Fibroblast of pulmonary artery (primary cell): ENCODE measurements at regions not wholly inside any gene's neighbourhood (a gene's known extent, or its start where the extent isn't known, plus 50 kb on each side); places are given as distances from the start of the nearest gene placed in this dataset.

ENCODE experiments used
- DNase-seq: peaks from one replicate; pipeline ENCODE4 v3.0.0-alpha.2; 2010; ENCODE audit warnings: low read depth
- H3K4me3 ChIP-seq: replicated peaks from 2 replicates; pipeline ENCODE4 v1.5.1; 2011; ENCODE audit warnings: low read depth, mild to moderate bottlenecking, control low read depth, low read length, moderate library complexity
- CTCF ChIP-seq: IDR thresholded peaks from 2 replicates; pipeline ENCODE4 v1.5.1; 2011; ENCODE audit warnings: mild to moderate bottlenecking, control low read depth, low read length, inconsistent platforms; ENCODE audit errors: missing control alignments

GRCh38 chr6:18663011-18663410 lies 275.9 kb downstream of the RNF144B start:
- no peak overlapping the region for H3K4me3 ChIP-seq
- no peak for TF ChIP-seq CTCF
- no peak for DNase-seq

- no peak overlapping the region for H3K4me3 ChIP-seq
- no peak for TF ChIP-seq CTCF
- DNase-seq = no peak
Measured at GRCh38 chr6:18664401-18664800, 277.3 kb downstream of the RNF144B start.

DNA sequence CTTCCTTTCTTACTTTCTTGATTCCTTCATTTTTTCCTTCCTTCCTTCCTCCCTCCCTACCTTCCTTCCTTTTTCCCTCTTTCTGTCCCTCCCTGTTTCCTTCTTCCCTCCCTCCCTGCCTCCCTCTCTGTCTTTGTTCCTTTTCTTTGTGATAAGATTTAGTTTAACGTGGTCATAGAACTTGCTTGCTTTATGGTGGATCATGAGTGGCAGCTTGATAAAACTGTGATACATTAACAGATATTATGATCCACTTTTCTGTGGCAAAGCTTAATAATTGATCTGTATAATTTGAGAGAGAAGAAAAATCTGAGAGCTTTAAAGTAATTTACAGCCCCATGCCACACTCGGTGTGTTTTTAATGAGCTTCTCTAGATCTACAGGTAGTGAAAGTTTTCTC lies 280.5 kb downstream of the RNF144B start:
- no peak overlapping the region for H3K4me3 ChIP-seq
- no peak for TF ChIP-seq CTCF
- DNase-seq = no peak

GRCh38 chr6:18668994-18669393 lies 281.8 kb downstream of the RNF144B start:
- no peak for TF ChIP-seq CTCF
- no peak for DNase-seq
- no peak overlapping the region for H3K4me3 ChIP-seq

- no peak for TF ChIP-seq CTCF
- DNase-seq = no peak
Measured at GRCh38 chr6:18672852-18673251, 285.7 kb downstream of the RNF144B start.

DNA sequence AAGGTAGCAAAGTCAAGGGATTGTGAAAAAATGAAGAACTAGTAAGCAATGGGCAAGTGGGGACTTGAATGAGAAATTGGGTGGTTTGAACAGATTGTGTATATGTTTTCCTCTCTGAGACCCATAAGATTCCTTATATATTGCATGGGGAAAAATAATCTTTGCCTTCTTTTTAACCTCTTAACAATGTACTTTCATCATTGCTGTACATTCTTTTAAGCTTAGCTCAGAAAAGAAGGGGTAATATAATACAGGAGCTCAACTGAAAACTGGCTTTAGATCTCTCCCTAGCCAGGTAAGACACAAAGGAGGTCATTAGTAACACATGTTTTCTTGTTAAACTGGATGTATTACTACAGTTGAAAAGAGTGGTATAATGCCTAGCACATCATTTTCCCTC lies 287.2 kb downstream of the RNF144B start:
- H3K4me3 ChIP-seq = no peak overlapping the region
- no peak for DNase-seq
- TF ChIP-seq CTCF = no peak

More at GRCh38 chr6:18672852-18673251, 285.7 kb downstream of the RNF144B start:
- no peak overlapping the region for H3K4me3 ChIP-seq

DNA sequence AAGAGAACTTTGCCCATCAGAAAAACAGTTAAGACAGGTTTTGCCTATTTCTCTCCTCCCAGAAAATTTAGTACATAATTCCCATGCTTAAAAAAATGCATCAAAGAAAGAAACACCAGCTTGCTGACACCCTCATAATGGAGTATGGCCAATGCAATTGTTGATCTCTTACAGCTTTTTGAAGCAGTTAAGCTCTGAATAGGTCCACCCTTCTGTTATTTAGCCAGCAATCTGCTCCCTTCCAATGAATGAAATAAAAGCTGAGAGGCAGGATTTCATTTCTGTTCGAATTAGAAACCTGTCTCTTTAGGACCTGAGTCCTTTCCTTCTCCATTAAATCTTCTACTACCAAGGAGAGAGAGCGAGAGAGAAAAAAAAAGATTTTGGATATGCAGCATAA lies 288.7 kb downstream of the RNF144B start:
- no peak for TF ChIP-seq CTCF
- H3K4me3 ChIP-seq = no peak overlapping the region
- DNase-seq = no peak
